ENCODE measurements at regions not wholly inside any gene's neighbourhood (a gene's known extent, or its start where the extent isn't known, plus 50 kb on each side); places are given as distances from the start of the nearest gene placed in this dataset.

DNA sequence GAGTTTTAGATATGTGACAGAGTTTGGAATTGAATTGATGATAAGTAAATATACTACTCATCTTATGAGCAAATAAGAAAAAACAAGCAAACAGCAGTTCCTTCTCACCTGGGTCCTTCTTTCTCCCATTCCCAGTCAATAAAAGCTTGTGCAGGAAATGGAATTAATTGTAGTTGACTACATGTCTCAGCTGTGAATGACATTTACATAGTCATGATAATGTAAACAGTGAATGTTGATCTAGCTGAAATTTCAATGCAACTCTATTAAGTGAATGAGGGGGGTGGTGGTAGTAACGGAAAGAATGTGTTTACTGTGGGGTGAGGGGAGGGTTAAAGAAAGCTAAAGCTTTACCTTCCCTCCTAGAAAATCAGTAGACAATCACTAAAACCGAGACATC lies 76.2 kb downstream of the NFKBIZ start:
- CTCF ChIA-PET = interaction anchor here (0.7 kb wide), 1 partner anchor 26 kb away, joined by 3 read pairs; no protein-coding TSS in a partner anchor
- Histone ChIP-seq H3K36me3 (replicated peaks in 1 of 2; ENCODE audit: control insufficient read depth in 1 of 2, insufficient read depth in 2 of 2, low read length in 1 of 2) (no peaks in the 10 kb centered on the region), H3K27me3 (ENCODE audit: insufficient read depth) (no peaks in the 10 kb centered on the region), H3K4me3 (ENCODE audit: low read depth in 2 of 2, low read length in 1 of 2) (no peak overlapping the region), H3K9me2 (no peaks in the 10 kb centered on the region), H2AFZ (ENCODE audit: low read depth) (no peak overlapping the region), H3K9ac (no peak overlapping the region), H3F3A (replicated peaks; ENCODE audit: insufficient read depth) (peaks cover 24% of the 10 kb centered on the region), H4K20me1 (ENCODE audit: insufficient read depth) (no peaks in the 10 kb centered on the region), H3K79me2 (ENCODE audit: insufficient read depth) (no peaks in the 10 kb centered on the region), H3K4me1 (ENCODE audit: control insufficient read depth in 1 of 2, insufficient read depth in 2 of 2, low read depth in 1 of 2, low read length in 1 of 2) (peaks cover 0 to 17% of the 10 kb centered on the region in 2 experiments; a peak in 2 of 4 replicates), H3K4me2 (no peak overlapping the region), H3K9me3 (no peaks in the 10 kb centered on the region), H3K27ac (ENCODE audit: low read depth in 2 of 2, low read length in 1 of 2) (no peak overlapping the region)
- WGBS (ENCODE audit: low lambda C conversion rate) = 76% methylated on average over 2 of the region's 2 CpGs
- no peak for DNase-seq
- TF ChIP-seq RAD21 (IDR thresholded peaks at IDR 0.05; ENCODE audit: low read length) (no peak), MAX (IDR thresholded peaks at IDR 0.05; ENCODE audit: low read depth) (no peak), FOSL2 (IDR thresholded peaks at IDR 0.05; ENCODE audit: borderline replicate concordance, low read depth) (no peak)
- TF ChIP-seq, protein P1, sequence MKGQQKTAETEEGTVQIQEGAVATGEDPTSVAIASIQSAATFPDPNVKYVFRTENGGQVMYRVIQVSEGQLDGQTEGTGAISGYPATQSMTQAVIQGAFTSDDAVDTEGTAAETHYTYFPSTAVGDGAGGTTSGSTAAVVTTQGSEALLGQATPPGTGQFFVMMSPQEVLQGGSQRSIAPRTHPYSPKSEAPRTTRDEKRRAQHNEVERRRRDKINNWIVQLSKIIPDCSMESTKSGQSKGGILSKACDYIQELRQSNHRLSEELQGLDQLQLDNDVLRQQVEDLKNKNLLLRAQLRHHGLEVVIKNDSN (IDR thresholded peaks at IDR 0.05; ENCODE audit: borderline replicate concordance, low read depth) = no peak
- TF ChIP-seq, protein P2, sequence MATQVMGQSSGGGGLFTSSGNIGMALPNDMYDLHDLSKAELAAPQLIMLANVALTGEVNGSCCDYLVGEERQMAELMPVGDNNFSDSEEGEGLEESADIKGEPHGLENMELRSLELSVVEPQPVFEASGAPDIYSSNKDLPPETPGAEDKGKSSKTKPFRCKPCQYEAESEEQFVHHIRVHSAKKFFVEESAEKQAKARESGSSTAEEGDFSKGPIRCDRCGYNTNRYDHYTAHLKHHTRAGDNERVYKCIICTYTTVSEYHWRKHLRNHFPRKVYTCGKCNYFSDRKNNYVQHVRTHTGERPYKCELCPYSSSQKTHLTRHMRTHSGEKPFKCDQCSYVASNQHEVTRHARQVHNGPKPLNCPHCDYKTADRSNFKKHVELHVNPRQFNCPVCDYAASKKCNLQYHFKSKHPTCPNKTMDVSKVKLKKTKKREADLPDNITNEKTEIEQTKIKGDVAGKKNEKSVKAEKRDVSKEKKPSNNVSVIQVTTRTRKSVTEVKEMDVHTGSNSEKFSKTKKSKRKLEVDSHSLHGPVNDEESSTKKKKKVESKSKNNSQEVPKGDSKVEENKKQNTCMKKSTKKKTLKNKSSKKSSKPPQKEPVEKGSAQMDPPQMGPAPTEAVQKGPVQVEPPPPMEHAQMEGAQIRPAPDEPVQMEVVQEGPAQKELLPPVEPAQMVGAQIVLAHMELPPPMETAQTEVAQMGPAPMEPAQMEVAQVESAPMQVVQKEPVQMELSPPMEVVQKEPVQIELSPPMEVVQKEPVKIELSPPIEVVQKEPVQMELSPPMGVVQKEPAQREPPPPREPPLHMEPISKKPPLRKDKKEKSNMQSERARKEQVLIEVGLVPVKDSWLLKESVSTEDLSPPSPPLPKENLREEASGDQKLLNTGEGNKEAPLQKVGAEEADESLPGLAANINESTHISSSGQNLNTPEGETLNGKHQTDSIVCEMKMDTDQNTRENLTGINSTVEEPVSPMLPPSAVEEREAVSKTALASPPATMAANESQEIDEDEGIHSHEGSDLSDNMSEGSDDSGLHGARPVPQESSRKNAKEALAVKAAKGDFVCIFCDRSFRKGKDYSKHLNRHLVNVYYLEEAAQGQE (IDR thresholded peaks at IDR 0.05; ENCODE audit: low read depth, low read length) = no peak
- TF ChIP-seq, protein P3, sequence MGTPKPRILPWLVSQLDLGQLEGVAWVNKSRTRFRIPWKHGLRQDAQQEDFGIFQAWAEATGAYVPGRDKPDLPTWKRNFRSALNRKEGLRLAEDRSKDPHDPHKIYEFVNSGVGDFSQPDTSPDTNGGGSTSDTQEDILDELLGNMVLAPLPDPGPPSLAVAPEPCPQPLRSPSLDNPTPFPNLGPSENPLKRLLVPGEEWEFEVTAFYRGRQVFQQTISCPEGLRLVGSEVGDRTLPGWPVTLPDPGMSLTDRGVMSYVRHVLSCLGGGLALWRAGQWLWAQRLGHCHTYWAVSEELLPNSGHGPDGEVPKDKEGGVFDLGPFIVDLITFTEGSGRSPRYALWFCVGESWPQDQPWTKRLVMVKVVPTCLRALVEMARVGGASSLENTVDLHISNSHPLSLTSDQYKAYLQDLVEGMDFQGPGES (IDR thresholded peaks at IDR 0.05; ENCODE audit: low read depth, low read length) = no peak
- POLR2A ChIA-PET = no interaction called here

DNA sequence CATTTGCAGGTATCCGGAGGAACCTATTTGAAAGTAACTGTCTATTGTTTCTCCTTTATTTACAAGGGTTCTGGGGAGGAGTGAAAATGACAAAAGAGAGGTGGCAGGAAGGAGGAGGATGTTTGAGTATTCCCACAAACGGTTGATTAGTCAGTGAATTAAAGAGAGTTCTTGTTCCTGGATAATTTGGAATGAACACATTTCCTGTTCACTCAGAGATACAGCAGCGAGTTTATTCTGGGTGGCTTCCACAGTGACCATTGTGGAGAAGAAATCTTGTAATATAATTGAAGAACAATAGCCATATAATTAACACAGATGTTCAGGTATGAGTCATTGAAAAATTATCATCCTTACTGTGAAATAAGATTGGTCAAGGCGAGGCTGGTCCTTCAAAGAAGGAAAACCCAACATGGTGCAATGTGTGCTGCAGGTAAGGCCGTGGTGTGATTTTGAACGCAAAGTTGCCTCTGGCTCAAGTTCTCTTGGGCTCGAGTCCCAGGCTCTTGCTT lies 77.3 kb downstream of the NFKBIZ start:
- WGBS (ENCODE audit: low lambda C conversion rate) = 64% methylated on average over 7 of the region's 7 CpGs

More for the DNA sequence above, 77.3 kb downstream of the NFKBIZ start:
- Histone ChIP-seq H3K27ac (ENCODE audit: low read depth in 2 of 2, low read length in 1 of 2) (peak overlapping the region in 1 of 2 experiments; percentile 56; a peak in 2 of 4 replicates), H3K9ac (no peak overlapping the region), H3K27me3 (ENCODE audit: insufficient read depth) (no peaks in the 10 kb centered on the region), H3K9me3 (no peaks in the 10 kb centered on the region), H3K4me1 (ENCODE audit: control insufficient read depth in 1 of 2, insufficient read depth in 2 of 2, low read depth in 1 of 2, low read length in 1 of 2) (peaks cover 0 to 17% of the 10 kb centered on the region in 2 experiments; a peak in 2 of 4 replicates), H3K4me3 (ENCODE audit: low read depth in 2 of 2, low read length in 1 of 2) (no peak overlapping the region), H2AFZ (ENCODE audit: low read depth) (peak overlapping the region; percentile 45), H4K20me1 (ENCODE audit: insufficient read depth) (no peaks in the 10 kb centered on the region), H3K9me2 (no peaks in the 10 kb centered on the region), H3K4me2 (no peak overlapping the region; the same call in 1 of the 2 replicates), H3K79me2 (ENCODE audit: insufficient read depth) (no peaks in the 10 kb centered on the region), H3F3A (replicated peaks; ENCODE audit: insufficient read depth) (peaks cover 24% of the 10 kb centered on the region), H3K36me3 (replicated peaks in 1 of 2; ENCODE audit: control insufficient read depth in 1 of 2, insufficient read depth in 2 of 2, low read length in 1 of 2) (no peaks in the 10 kb centered on the region)
- CTCF ChIA-PET = no interaction called here
- no peak for TF ChIP-seq FOXM1 (IDR thresholded peaks at IDR 0.05; ENCODE audit: low read depth)
- DNase-seq = no peak
- POLR2A ChIA-PET = no interaction called here
